GM19395 (cell line): ENCODE measurements at regions not wholly inside any gene's neighbourhood (a gene's known extent, or its start where the extent isn't known, plus 50 kb on each side); places are given as distances from the start of the nearest gene placed in this dataset.
"Not testable (repeated sequence)": the region's sequence is repeated elsewhere in the genome, so short reads cannot be mapped to it uniquely, and the experiment has no call there.

Experiments
- ATAC-seq: cut with Tn5 transposase; IDR thresholded peaks from one replicate; pipeline ENCODE4 v1.9.1; 2021; ENCODE audit warnings: mild to moderate bottlenecking, moderate library complexity; ENCODE audit not compliant: unreplicated experiment

- not testable (repeated sequence) for ATAC-seq
Measured at GRCh38 chr1:144031550-144031949, 59.8 kb upstream of the FAM72C start.

GRCh38 chr1:144026022-144026421 lies 54.2 kb upstream of the FAM72C start:
- ATAC-seq = peak; percentile 95

GRCh38 chr1:144021690-144022384 lies 50.1 kb upstream of the FAM72C start:
- not testable (repeated sequence) for ATAC-seq
